Activated CD4-positive, alpha-beta T cell treated with anti-CD3 and anti-CD28 coated beads, Interleukin-2, amount 50 U/mL, for 48 hours (primary cell): ENCODE measurements at regions not wholly inside any gene's neighbourhood (a gene's known extent, or its start where the extent isn't known, plus 50 kb on each side); places are given as distances from the start of the nearest gene placed in this dataset.

Experiments
- DNase-seq, 2 experiments: peaks; one replicate each; pipeline ENCODE4 v3.0.0-alpha.2; 2020

DNA sequence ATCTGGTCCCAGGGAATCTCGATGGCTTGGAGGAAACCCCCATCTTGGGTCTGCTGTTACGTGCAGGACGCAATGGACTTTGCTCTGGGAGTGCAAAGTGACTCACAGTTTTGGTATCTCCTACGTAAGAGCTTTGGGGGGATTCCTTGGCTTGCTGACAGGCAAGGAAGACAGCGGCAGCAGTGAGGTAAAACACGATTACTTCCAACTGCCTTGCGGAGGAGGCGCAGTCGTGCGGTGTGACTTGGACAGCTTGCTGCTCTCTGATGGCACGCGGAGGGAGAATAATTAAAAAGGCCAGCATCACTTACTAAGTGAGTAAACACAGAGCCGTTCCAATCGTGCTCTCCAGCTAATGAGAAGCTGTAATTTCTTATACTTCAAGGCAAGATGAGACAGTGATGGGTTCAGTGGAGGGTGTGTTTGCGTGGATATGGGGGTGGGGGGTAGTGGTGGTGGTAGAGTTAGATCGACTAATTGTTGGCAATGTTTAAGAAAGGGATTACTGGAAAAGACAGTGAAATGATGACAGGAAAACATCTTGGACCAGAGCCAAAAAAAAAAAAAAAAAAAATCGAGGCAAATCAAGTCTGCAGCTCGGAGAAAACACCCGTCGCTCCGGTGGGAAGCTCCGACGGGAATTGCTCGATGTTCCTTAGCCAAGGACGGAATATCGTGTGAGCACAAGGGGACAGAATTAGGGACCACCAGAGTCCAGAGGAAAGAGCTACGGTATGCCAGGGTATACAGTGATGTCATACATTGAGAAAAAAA lies 184.8 kb upstream of the ZFHX3 start:
- DNase-seq = no peak

- no peak for DNase-seq
These were observed 184.1 kb upstream of the ZFHX3 start for GRCh38 chr16:73231944-73232554.

DNA sequence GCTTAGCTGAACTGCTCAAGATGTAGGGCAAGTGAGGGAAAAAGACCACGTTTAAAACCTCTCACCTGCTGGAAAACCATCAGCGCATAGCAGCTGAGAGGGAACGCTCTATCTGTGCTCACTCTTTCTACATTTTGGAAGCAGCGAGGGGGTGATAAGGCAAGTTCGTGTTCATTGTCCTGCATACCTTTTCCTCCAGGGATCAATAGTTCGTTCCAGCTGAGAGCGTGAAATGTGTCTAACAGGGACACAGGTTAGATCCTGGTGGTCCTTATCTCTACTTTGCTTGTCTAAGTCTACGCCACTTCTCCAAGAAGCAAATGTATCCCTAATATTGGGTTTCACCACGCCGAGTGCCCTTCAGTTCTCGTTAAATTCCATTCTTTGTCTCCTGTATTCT lies 183.5 kb upstream of the ZFHX3 start:
- DNase-seq = no peak

GRCh38 chr16:73230651-73231050 lies 182.7 kb upstream of the ZFHX3 start:
- no peak for DNase-seq

DNA sequence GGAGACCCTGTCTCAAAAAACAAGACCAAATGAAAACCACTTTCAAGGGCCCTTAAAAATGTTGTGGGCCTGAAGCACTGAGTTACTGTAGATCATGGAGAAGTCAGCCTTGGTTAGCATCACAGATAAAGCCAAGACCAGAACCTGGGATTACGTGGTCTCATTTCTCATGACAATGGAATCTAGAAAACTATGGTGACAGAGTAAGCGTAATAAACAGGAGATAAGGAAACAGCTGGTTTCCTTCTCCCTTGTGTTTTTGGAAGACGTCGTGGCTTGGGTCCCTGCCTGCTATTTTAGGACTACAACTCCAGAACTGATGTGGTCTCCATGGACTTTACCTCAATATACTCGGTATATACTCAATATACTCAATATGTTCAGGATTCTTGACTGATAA lies 180.7 kb upstream of the ZFHX3 start:
- no peak for DNase-seq

- no peak for DNase-seq
These were observed 178.7 kb upstream of the ZFHX3 start for GRCh38 chr16:73226675-73227074.

- no peak for DNase-seq
These were observed 178.1 kb upstream of the ZFHX3 start for GRCh38 chr16:73225983-73226382.

GRCh38 chr16:73220836-73221235 lies 172.9 kb upstream of the ZFHX3 start:
- DNase-seq = no peak

GRCh38 chr16:73219176-73219575 lies 171.2 kb upstream of the ZFHX3 start:
- no peak for DNase-seq

DNA sequence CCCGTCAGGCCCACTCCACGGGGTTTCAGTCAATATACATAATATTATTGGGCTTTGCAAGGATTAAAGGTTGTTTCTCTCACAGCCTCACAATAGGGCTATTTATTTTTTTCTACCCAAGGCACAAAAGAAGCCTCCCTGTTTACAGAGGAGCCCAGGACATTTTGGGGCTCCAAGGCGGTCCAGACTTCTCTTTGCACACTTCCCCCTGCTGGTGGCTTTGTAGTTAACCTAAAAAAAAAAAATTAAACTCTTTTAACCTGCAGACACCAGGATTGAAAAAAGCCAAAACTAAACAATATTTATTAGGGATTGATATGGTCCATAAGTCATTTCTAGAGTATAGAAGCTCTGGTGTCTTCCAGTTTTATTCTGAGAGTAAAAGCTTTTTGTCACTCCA lies 169.7 kb upstream of the ZFHX3 start:
- no peak for DNase-seq

- no peak for DNase-seq
These were observed 169.0 kb upstream of the ZFHX3 start for GRCh38 chr16:73216932-73217331.

DNA sequence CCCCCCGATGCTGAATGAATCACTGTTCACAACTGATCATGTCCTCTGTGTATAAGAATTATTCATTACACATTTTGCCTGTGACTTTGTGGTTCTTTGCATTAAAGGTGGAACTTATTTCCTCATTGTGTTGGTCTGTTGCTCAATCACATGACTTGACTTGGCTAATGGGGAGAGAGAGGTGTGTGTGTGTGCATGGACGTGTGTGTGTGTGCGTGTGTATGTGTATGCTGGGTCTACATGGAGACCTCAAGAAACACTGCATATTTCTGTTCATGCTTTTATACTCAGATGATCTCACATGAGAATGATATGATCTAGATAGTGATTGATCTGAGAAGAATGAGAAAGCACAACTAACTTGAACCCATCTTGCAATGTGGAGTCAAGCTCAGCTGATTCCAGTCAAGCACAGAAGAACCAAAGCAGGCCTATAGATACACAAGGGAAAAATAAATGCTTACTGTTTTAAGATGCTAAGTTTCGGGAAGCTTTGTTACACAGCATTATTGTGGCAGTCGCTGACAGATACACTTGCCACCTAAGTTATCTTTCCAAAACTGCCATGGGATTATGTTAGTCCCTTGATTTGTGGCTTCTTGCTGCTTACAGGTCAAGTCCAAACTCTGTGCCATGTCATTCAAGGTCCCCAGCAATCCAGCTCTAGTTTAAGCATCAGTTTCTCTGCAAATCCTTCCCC lies 167.9 kb upstream of the ZFHX3 start:
- no peak for DNase-seq

DNA sequence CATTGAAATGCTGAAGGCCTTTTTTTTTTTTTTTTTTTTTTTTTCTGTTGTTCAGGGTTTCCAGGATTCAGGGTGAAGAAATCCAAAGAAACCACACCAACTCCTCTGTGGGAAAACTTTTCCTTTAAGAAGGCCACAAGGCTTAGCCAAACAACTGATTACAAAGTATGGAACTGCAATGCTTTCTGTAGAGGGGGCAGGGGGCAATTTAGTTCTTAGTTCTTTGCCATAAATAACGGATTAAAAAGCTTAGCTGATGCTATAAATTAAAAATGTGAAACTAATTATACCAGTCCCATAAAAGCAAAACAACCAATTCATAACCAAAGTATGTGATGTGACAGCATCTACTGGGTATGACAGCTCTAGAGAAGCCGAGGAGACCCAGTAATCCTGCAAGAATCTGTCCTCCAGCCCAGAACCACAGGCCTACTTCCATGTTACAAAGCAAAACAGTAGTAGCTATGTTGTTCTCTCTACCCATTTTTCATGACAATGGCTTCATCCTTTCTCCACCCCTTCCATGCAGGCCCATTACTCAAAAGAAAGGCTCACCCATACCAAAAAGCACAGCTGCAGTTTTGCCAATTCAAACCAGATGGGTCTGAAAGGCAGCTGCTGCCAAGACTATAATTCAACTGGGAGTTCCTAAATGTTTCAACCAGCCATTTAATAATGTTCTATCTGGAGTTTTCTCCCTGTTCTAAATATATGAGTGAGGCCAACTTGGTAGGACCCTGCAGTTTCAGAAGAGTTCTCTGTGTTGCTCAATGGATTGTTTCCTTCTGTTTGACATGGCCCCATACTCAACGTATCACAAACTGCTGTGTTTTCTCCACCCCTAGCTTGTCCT lies 167.1 kb upstream of the ZFHX3 start:
- DNase-seq = no peak

DNA sequence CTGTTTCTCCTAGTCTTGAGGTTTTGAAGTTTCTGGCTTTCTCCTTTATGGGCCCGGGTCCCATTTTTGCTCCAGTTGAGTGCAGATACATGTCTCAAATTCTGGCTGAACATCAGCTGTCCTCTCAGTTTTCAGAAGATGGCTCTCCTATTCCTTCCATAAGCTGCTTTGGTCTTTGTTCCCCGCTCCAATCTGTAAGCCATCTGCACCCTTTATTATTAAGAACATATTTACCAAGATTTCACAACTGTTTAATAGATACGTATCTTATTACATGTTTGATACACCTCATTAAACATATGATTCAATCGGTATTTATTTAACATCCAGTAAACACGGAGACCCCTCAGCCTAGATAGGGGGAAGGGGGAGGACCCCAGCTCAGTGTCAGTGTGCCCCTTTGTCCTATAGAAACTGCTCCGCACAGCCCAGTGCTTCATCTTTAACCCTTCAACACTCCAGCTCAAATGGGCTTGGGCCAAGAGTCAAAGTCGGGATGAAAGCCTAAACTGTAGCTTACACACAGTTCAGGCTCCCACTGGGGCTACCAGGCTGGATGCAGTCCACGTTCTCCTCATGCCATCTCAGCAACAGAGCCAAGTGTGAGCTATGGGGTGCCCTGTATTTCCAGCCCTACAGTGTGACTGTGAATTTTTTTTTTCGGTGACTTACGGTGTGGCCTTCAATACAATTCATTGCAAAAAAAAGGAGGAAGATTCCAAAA lies 166.0 kb upstream of the ZFHX3 start:
- DNase-seq = no peak

- no peak for DNase-seq
These were observed 164.5 kb upstream of the ZFHX3 start for GRCh38 chr16:73212431-73212830.

GRCh38 chr16:73210686-73211085 lies 162.8 kb upstream of the ZFHX3 start:
- no peak for DNase-seq

- no peak for DNase-seq
These were observed 162.2 kb upstream of the ZFHX3 start for GRCh38 chr16:73210084-73210483.

- no peak for DNase-seq
These were observed 161.3 kb upstream of the ZFHX3 start for GRCh38 chr16:73209190-73209589.

DNA sequence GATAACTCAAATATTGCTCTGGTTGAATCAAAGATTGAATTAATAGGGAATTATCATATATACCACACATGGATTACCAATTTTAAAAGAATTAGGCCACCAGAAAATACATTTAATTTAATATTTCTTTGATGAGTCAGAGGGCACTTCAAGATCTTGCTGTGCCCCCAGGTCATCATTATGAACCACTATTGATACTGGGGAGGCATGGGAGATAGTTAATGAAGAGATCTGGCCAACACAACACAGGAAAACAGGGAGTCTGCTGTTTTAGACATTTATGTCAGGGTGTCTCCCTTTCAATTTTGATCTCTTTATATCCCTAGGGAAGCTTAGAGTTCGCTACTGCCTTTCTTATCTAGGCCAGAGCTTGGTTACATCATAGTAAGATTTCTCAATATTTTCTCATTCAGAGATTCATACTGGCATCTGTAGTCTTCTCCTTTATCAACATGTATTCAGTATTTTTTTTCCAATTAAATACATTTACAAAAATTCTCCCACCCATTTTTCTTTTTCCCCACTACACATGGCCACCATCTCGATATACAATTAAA lies 158.3 kb upstream of the ZFHX3 start:
- no peak for DNase-seq

- no peak for DNase-seq
These were observed 157.4 kb upstream of the ZFHX3 start for GRCh38 chr16:73205153-73205886.

DNA sequence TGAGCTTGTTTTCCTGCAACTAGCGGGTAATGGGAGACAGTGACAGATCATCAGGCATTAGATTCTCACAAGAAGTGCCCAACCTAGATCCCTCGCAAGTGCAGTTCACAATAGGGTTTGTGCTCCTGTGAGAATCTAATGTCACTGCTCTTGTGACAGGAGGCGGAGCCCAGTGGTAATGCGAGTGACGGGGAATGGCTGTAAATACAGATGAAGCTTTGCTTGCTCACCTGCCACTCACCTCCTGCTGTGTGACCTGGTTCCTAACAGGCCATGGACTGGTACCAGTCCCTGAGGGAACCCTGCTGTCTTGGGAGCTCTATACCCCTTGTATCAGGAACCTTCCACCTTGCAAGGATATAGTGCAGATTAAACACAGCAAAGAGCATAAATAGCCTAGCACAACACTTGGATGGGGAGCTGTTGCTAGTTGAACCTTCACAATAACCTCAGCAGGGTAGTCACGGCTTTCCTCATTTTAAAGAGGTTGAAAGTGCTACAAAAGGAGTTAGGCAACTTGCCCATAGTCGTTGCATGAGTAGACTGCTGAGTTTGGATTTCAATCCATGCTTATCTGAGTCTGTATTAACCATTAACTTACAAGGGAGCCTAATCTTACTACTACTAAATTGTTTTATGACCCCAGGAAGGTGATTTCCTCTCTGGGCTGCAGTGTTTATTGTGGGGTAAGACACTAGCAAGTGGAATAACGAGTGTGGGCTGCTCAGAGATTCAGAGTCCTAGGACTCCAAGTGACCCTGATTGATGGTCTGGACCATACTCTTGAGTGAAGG lies 156.6 kb upstream of the ZFHX3 start:
- no peak for DNase-seq
